ENCODE measurements at regions not wholly inside any gene's neighbourhood (a gene's known extent, or its start where the extent isn't known, plus 50 kb on each side); places are given as distances from the start of the nearest gene placed in this dataset.

- POLR2A ChIA-PET: no interaction called here
- CTCF ChIA-PET: interaction anchor here (1.3 kb wide), 1 partner anchor 131 kb away, joined by 3 read pairs; no protein-coding TSS in a partner anchor
- Mint-ChIP-seq H3K36me3 (ENCODE audit: low read depth) (no peaks in the 10 kb centered on the region), H3K27ac (no peak overlapping the region), H3K4me1 (ENCODE audit: low read depth) (peaks cover 8% of the 10 kb centered on the region), H3K27me3 (ENCODE audit: low read depth) (no peaks in the 10 kb centered on the region), H3K9me3 (ENCODE audit: insufficient read depth) (no peaks in the 10 kb centered on the region), H3K4me3 (no peak overlapping the region)
- ATAC-seq: no peak
- no peak for DNase-seq
Observed at GRCh38 chr1:192937128-192937527, 122.0 kb downstream of the UCHL5 start.

- Mint-ChIP-seq H3K9me3 (ENCODE audit: insufficient read depth) (no peaks in the 10 kb centered on the region), H3K4me3 (no peak overlapping the region), H3K27me3 (ENCODE audit: low read depth) (no peaks in the 10 kb centered on the region), H3K36me3 (ENCODE audit: low read depth) (no peaks in the 10 kb centered on the region), H3K4me1 (ENCODE audit: low read depth) (peaks cover 8% of the 10 kb centered on the region), H3K27ac (no peak overlapping the region)
- ChIA-PET CTCF (no interaction called here), POLR2A (no interaction called here)
- no peak for ATAC-seq
- no peak for DNase-seq
Observed at GRCh38 chr1:192939440-192939839, 119.7 kb downstream of the UCHL5 start.

- CTCF ChIA-PET: no interaction called here
- no peak for ATAC-seq
- Mint-ChIP-seq H3K9me3 (ENCODE audit: insufficient read depth) (no peaks in the 10 kb centered on the region), H3K27me3 (ENCODE audit: low read depth) (no peaks in the 10 kb centered on the region), H3K36me3 (ENCODE audit: low read depth) (no peaks in the 10 kb centered on the region), H3K4me3 (no peak overlapping the region), H3K27ac (no peak overlapping the region), H3K4me1 (ENCODE audit: low read depth) (peaks cover 8% of the 10 kb centered on the region)
- POLR2A ChIA-PET: no interaction called here
- DNase-seq: no peak
Observed at GRCh38 chr1:192940658-192941057, 118.5 kb downstream of the UCHL5 start.

- no peaks in the 10 kb centered on the region for H3K27me3 Mint-ChIP-seq (ENCODE audit: low read depth)
- H3K27ac Mint-ChIP-seq: no peak overlapping the region
- no peaks in the 10 kb centered on the region for H3K9me3 Mint-ChIP-seq (ENCODE audit: insufficient read depth)
- H3K36me3 Mint-ChIP-seq (ENCODE audit: low read depth): no peaks in the 10 kb centered on the region
- no peak overlapping the region for H3K4me3 Mint-ChIP-seq
- CTCF ChIA-PET: no interaction called here
- DNase-seq (no peak), ATAC-seq (no peak)
- POLR2A ChIA-PET: no interaction called here
- H3K4me1 Mint-ChIP-seq (ENCODE audit: low read depth): peaks cover under 1% of the 10 kb centered on the region
Observed at GRCh38 chr1:192941722-192942411, 117.3 kb downstream of the UCHL5 start.

- Mint-ChIP-seq H3K27ac (no peak overlapping the region), H3K27me3 (ENCODE audit: low read depth) (no peaks in the 10 kb centered on the region), H3K36me3 (ENCODE audit: low read depth) (no peaks in the 10 kb centered on the region), H3K9me3 (ENCODE audit: insufficient read depth) (no peaks in the 10 kb centered on the region), H3K4me3 (no peak overlapping the region), H3K4me1 (ENCODE audit: low read depth) (no peaks in the 10 kb centered on the region)
- POLR2A ChIA-PET: no interaction called here
- no peak for DNase-seq
- CTCF ChIA-PET: no interaction called here
- ATAC-seq: no peak
Observed at GRCh38 chr1:192943108-192943507, 116.1 kb downstream of the UCHL5 start.

GRCh38 chr1:192943522-192943921 is 115.6 kb downstream of the UCHL5 start:
- DNase-seq (no peak), ATAC-seq (no peak)
- CTCF ChIA-PET: no interaction called here
- Mint-ChIP-seq H3K27ac (no peak overlapping the region), H3K27me3 (ENCODE audit: low read depth) (no peaks in the 10 kb centered on the region), H3K36me3 (ENCODE audit: low read depth) (no peaks in the 10 kb centered on the region), H3K9me3 (ENCODE audit: insufficient read depth) (no peaks in the 10 kb centered on the region), H3K4me1 (ENCODE audit: low read depth) (no peaks in the 10 kb centered on the region), H3K4me3 (no peak overlapping the region)
- POLR2A ChIA-PET: no interaction called here

- H3K4me3 Mint-ChIP-seq: no peak overlapping the region
- H3K4me1 Mint-ChIP-seq (ENCODE audit: low read depth): no peaks in the 10 kb centered on the region
- ATAC-seq (no peak), DNase-seq (no peak)
- no peaks in the 10 kb centered on the region for H3K27me3 Mint-ChIP-seq (ENCODE audit: low read depth)
- H3K9me3 Mint-ChIP-seq (ENCODE audit: insufficient read depth): no peaks in the 10 kb centered on the region
- ChIA-PET POLR2A (no interaction called here), CTCF (no interaction called here)
- H3K36me3 Mint-ChIP-seq (ENCODE audit: low read depth): no peaks in the 10 kb centered on the region
- no peak overlapping the region for H3K27ac Mint-ChIP-seq
Observed at GRCh38 chr1:192945390-192946130, 113.6 kb downstream of the UCHL5 start.

GRCh38 chr1:192949783-192950182 is 109.4 kb downstream of the UCHL5 start:
- Mint-ChIP-seq H3K36me3 (ENCODE audit: low read depth) (no peaks in the 10 kb centered on the region), H3K9me3 (ENCODE audit: insufficient read depth) (no peaks in the 10 kb centered on the region), H3K4me1 (ENCODE audit: low read depth) (no peaks in the 10 kb centered on the region), H3K27ac (no peak overlapping the region), H3K27me3 (ENCODE audit: low read depth) (no peaks in the 10 kb centered on the region), H3K4me3 (no peak overlapping the region)
- CTCF ChIA-PET: interaction anchor here (1.3 kb wide), 1 partner anchor 18 kb away, joined by 4 read pairs; no protein-coding TSS in a partner anchor
- ATAC-seq (no peak), DNase-seq (no peak)
- POLR2A ChIA-PET: no interaction called here

- no peak for ATAC-seq
- H3K4me3 Mint-ChIP-seq: no peak overlapping the region
- CTCF ChIA-PET: no interaction called here
Observed at GRCh38 chr1:192950926-192951325, 108.2 kb downstream of the UCHL5 start.

GRCh38 chr1:192951691-192952460 is 107.3 kb downstream of the UCHL5 start:
- Mint-ChIP-seq H3K27ac (no peak overlapping the region), H3K27me3 (ENCODE audit: low read depth) (no peaks in the 10 kb centered on the region)

More at GRCh38 chr1:192950926-192951325, 108.2 kb downstream of the UCHL5 start:
- Mint-ChIP-seq H3K27me3 (ENCODE audit: low read depth) (no peaks in the 10 kb centered on the region), H3K36me3 (ENCODE audit: low read depth) (no peaks in the 10 kb centered on the region), H3K27ac (no peak overlapping the region), H3K9me3 (ENCODE audit: insufficient read depth) (no peaks in the 10 kb centered on the region), H3K4me1 (ENCODE audit: low read depth) (no peaks in the 10 kb centered on the region)
- DNase-seq: no peak
- POLR2A ChIA-PET: no interaction called here

GRCh38 chr1:192952646-192953045 is 106.5 kb downstream of the UCHL5 start:
- no peaks in the 10 kb centered on the region for H3K9me3 Mint-ChIP-seq (ENCODE audit: insufficient read depth)
- H3K36me3 Mint-ChIP-seq (ENCODE audit: low read depth): no peaks in the 10 kb centered on the region
- ATAC-seq (no peak), DNase-seq (no peak)
- ChIA-PET POLR2A (no interaction called here), CTCF (no interaction called here)
- no peak overlapping the region for H3K4me3 Mint-ChIP-seq
- H3K4me1 Mint-ChIP-seq (ENCODE audit: low read depth): no peaks in the 10 kb centered on the region
- no peak overlapping the region for H3K27ac Mint-ChIP-seq
- no peaks in the 10 kb centered on the region for H3K27me3 Mint-ChIP-seq (ENCODE audit: low read depth)

More at GRCh38 chr1:192951691-192952460, 107.3 kb downstream of the UCHL5 start:
- ATAC-seq (no peak), DNase-seq (no peak)
- H3K4me1 Mint-ChIP-seq (ENCODE audit: low read depth): no peaks in the 10 kb centered on the region
- no peaks in the 10 kb centered on the region for H3K36me3 Mint-ChIP-seq (ENCODE audit: low read depth)
- H3K9me3 Mint-ChIP-seq (ENCODE audit: insufficient read depth): no peaks in the 10 kb centered on the region
- ChIA-PET CTCF (no interaction called here), POLR2A (no interaction called here)
- no peak overlapping the region for H3K4me3 Mint-ChIP-seq

GRCh38 chr1:192954705-192955265 is 104.4 kb downstream of the UCHL5 start:
- Mint-ChIP-seq H3K36me3 (ENCODE audit: low read depth) (no peaks in the 10 kb centered on the region), H3K27ac (no peak overlapping the region), H3K4me1 (ENCODE audit: low read depth) (no peaks in the 10 kb centered on the region), H3K9me3 (ENCODE audit: insufficient read depth) (no peaks in the 10 kb centered on the region), H3K4me3 (no peak overlapping the region), H3K27me3 (ENCODE audit: low read depth) (no peaks in the 10 kb centered on the region)
- ATAC-seq (no peak), DNase-seq (no peak)
- CTCF ChIA-PET: interaction anchor here (0.6 kb wide), 1 partner anchor 65 kb away, joined by 3 read pairs; no protein-coding TSS in a partner anchor
- POLR2A ChIA-PET: no interaction called here

All from activated CD8-positive, alpha-beta T cell treated with anti-CD3 and anti-CD28 coated beads, Interleukin-2, amount 10 ng/mL, durations not matched to agents 7 days and 5 days (primary cell).